Breast epithelium (tissue), 3 donors: ENCODE measurements at regions not wholly inside any gene's neighbourhood (a gene's known extent, or its start where the extent isn't known, plus 50 kb on each side); places are given as distances from the start of the nearest gene placed in this dataset.

Experiments
- POLR2A ChIP-seq: fragments of 450-650 bp; IDR thresholded peaks from one replicate; pipeline ENCODE4 v1.6.1; 2016; ENCODE audit warnings: antibody characterized with exemption, mild to moderate bottlenecking, moderate library complexity
- POLR2AphosphoS5 ChIP-seq, 3 donors: sonication (generic); formaldehyde crosslinking; IDR thresholded peaks; one replicate each; pipeline ENCODE4 v1.6.1; 2017; ENCODE audit warnings: antibody characterized with exemption in 3 of 3
- TF ChIP-seq, protein P1 (sequence below), 3 donors: fragments of 450-650 bp; IDR thresholded peaks; one replicate each; pipeline ENCODE4 v1.5.1; 2016 to 2017; ENCODE audit warnings: antibody characterized with exemption in 3 of 3, mild to moderate bottlenecking in 3 of 3, moderate library complexity in 3 of 3

DNA sequence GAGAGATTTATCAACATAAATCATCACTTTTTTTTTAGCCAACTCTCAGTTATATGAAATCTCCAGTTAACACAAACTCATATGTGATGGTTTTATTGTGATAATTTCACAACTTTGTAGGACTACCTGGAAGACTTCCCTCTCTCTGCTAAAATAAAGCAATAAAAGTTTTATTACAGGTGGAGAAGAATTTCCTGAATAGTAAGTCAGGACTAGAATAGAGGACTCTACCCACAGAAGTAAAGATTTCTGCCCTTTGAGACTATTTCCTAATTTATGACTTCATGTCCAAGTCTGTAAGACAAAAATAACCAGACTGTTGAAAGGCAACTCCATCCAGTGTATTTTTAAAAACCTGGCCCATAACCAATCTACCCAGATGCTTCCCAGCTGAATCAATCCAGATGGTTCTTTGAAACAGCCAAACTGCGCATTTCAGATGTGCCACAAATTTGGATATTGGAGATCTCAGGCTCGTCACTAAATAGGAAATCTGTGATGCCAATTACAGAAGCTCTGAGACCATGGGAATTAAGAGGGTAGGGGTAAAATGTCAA lies 234.0 kb upstream of the NMUR2 start:
- TF ChIP-seq, protein P1, sequence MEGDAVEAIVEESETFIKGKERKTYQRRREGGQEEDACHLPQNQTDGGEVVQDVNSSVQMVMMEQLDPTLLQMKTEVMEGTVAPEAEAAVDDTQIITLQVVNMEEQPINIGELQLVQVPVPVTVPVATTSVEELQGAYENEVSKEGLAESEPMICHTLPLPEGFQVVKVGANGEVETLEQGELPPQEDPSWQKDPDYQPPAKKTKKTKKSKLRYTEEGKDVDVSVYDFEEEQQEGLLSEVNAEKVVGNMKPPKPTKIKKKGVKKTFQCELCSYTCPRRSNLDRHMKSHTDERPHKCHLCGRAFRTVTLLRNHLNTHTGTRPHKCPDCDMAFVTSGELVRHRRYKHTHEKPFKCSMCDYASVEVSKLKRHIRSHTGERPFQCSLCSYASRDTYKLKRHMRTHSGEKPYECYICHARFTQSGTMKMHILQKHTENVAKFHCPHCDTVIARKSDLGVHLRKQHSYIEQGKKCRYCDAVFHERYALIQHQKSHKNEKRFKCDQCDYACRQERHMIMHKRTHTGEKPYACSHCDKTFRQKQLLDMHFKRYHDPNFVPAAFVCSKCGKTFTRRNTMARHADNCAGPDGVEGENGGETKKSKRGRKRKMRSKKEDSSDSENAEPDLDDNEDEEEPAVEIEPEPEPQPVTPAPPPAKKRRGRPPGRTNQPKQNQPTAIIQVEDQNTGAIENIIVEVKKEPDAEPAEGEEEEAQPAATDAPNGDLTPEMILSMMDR (IDR thresholded peaks at IDR 0.05) = no peak
- TF ChIP-seq POLR2A = no peak
- no peak for TF ChIP-seq POLR2AphosphoS5 (IDR thresholded peaks at IDR 0.05)
